ENCODE measurements at regions not wholly inside any gene's neighbourhood (a gene's known extent, or its start where the extent isn't known, plus 50 kb on each side); places are given as distances from the start of the nearest gene placed in this dataset.

DNA sequence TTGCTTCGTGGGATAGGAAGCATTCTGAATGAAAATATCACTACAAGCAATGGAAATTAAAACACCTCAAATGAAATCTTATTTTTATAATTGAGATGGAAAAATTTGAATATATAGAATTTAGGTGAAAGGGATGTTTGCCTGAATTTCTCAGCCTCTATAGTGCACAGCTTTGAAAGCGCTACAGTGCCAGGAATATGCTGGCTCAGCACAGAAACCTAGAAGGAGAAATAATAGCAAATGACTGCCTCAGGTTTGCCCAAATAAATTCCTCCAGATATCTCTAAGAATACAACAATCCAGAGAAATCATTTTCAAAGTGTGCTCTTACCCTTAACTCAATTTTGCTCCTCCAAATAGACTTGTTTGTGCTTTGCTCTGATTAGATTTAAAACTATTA, 141.1 kb upstream of the ZNF385D start:
- TF ChIP-seq CTCF (IDR thresholded peaks at IDR 0.05) (no peak), POLR2A (IDR thresholded peaks at IDR 0.05) (no peak), POLR2AphosphoS5 (IDR thresholded peaks at IDR 0.05) (no peak), EP300 (IDR thresholded peaks at IDR 0.05) (no peak)

Data from stomach (tissue), 4 donors.